ENCODE measurements at regions not wholly inside any gene's neighbourhood (a gene's known extent, or its start where the extent isn't known, plus 50 kb on each side); places are given as distances from the start of the nearest gene placed in this dataset.

GRCh38 chr9:89797937-89798455 is 193.2 kb downstream of the GADD45G start:
- Histone ChIP-seq H3K27me3 (ENCODE audit: insufficient read depth, low read length) (no peaks in the 10 kb centered on the region), H3K36me3 (ENCODE audit: control insufficient read depth in 1 of 2, insufficient read depth in 2 of 2, low read length in 2 of 2) (no peaks in the 10 kb centered on the region), H3K14ac (ENCODE audit: low read length) (peak overlapping the region; percentile 65), H3K9me3 (ENCODE audit: insufficient read depth, low read depth, low read length) (no peaks in the 10 kb centered on the region), H2BK120ac (ENCODE audit: insufficient read depth, low read length, poor library complexity) (peak overlapping the region; percentile 81), H3K23ac (ENCODE audit: low read length) (no peak overlapping the region), H3K79me2 (ENCODE audit: control insufficient read depth, insufficient read depth, low read length, poor library complexity) (peaks cover 2% of the 10 kb centered on the region), H4K12ac (ENCODE audit: low read depth, low read length) (no peak overlapping the region), H2AK5ac (ENCODE audit: low read length) (no peak overlapping the region), H2BK5ac (ENCODE audit: low read depth, low read length, poor library complexity) (peak overlapping the region; percentile 37), H4K91ac (ENCODE audit: low read depth, low read length) (peak overlapping the region; percentile 75), H3K4ac (ENCODE audit: low read depth, low read length) (no peak overlapping the region), H3K4me2 (ENCODE audit: low read length) (no peak overlapping the region), H4K8ac (ENCODE audit: low read depth, low read length) (peak overlapping the region; percentile 48), H2AFZ (ENCODE audit: insufficient read depth, low read length, poor library complexity) (no peak overlapping the region), H3K4me1 (ENCODE audit: control insufficient read depth in 1 of 2, insufficient read depth in 2 of 2, low read length in 2 of 2) (peaks cover 31 to 43% of the 10 kb centered on the region in 2 experiments), H3K18ac (ENCODE audit: low read length) (peak overlapping the region; percentile 0), H3K79me1 (ENCODE audit: low read length) (peaks cover 43% of the 10 kb centered on the region), H3K27ac (ENCODE audit: low read depth, low read length) (no peak overlapping the region), H2BK12ac (ENCODE audit: low read length) (no peak overlapping the region), H3K9ac (ENCODE audit: low read length) (no peak overlapping the region), H3K4me3 (ENCODE audit: low read depth, low read length) (no peak overlapping the region)
- no peak for DNase-seq
- no CpG with 5 or more reads among the region's 8 CpGs for WGBS (ENCODE audit: extremely low coverage, insufficient coverage, insufficient read length)

- H3K14ac ChIP-seq (ENCODE audit: low read length), result peak overlapping the region; percentile 65
- H4K8ac ChIP-seq (ENCODE audit: low read depth, low read length), result peak overlapping the region; percentile 48
- H3K36me3 ChIP-seq (ENCODE audit: control insufficient read depth in 1 of 2, insufficient read depth in 2 of 2, low read length in 2 of 2), result no peaks in the 10 kb centered on the region
- peak overlapping the region; percentile 22 for H3K4ac ChIP-seq (ENCODE audit: low read depth, low read length)
- WGBS (ENCODE audit: extremely low coverage, insufficient coverage, insufficient read length), result no CpG with 5 or more reads among the region's 4 CpGs
- H3K23ac ChIP-seq (ENCODE audit: low read length), result no peak overlapping the region
- peak overlapping the region; percentile 57 for H3K18ac ChIP-seq (ENCODE audit: low read length)
- no peak overlapping the region for H3K4me2 ChIP-seq (ENCODE audit: low read length)
- H2AFZ ChIP-seq (ENCODE audit: insufficient read depth, low read length, poor library complexity), result no peak overlapping the region
- peaks cover 29 to 43% of the 10 kb centered on the region in 2 experiments for H3K4me1 ChIP-seq (ENCODE audit: control insufficient read depth in 1 of 2, insufficient read depth in 2 of 2, low read length in 2 of 2)
- peak overlapping the region; percentile 11 for H2AK5ac ChIP-seq (ENCODE audit: low read length)
- DNase-seq, result no peak
- peak overlapping the region; percentile 81 for H2BK120ac ChIP-seq (ENCODE audit: insufficient read depth, low read length, poor library complexity)
- H3K79me2 ChIP-seq (ENCODE audit: control insufficient read depth, insufficient read depth, low read length, poor library complexity), result peaks cover 2% of the 10 kb centered on the region
- no peak overlapping the region for H3K9ac ChIP-seq (ENCODE audit: low read length)
- peaks cover 41% of the 10 kb centered on the region for H3K79me1 ChIP-seq (ENCODE audit: low read length)
- peak overlapping the region; percentile 37 for H2BK5ac ChIP-seq (ENCODE audit: low read depth, low read length, poor library complexity)
- H3K27ac ChIP-seq (ENCODE audit: low read depth, low read length), result peak overlapping the region; percentile 13
- H3K27me3 ChIP-seq (ENCODE audit: insufficient read depth, low read length), result no peaks in the 10 kb centered on the region
- H2BK12ac ChIP-seq (ENCODE audit: low read length), result peak overlapping the region; percentile 12
- H4K12ac ChIP-seq (ENCODE audit: low read depth, low read length), result no peak overlapping the region
- peak overlapping the region; percentile 75 for H4K91ac ChIP-seq (ENCODE audit: low read depth, low read length)
- H3K9me3 ChIP-seq (ENCODE audit: insufficient read depth, low read depth, low read length), result no peaks in the 10 kb centered on the region
- H3K4me3 ChIP-seq (ENCODE audit: low read depth, low read length), result no peak overlapping the region
Observed at GRCh38 chr9:89798547-89799120, 193.8 kb downstream of the GADD45G start.

- no peak overlapping the region for H3K9ac ChIP-seq (ENCODE audit: low read length)
- H3K36me3 ChIP-seq (ENCODE audit: control insufficient read depth in 1 of 2, insufficient read depth in 2 of 2, low read length in 2 of 2), result no peaks in the 10 kb centered on the region
- H3K4ac ChIP-seq (ENCODE audit: low read depth, low read length), result peak overlapping the region; percentile 1
- peak; percentile 84 to 87 for DNase-seq
- H3K79me2 ChIP-seq (ENCODE audit: control insufficient read depth, insufficient read depth, low read length, poor library complexity), result peaks cover 2% of the 10 kb centered on the region
- no peak overlapping the region for H3K4me3 ChIP-seq (ENCODE audit: low read depth, low read length)
- H3K4me2 ChIP-seq (ENCODE audit: low read length), result no peak overlapping the region
- peak overlapping the region; percentile 58 for H2AK5ac ChIP-seq (ENCODE audit: low read length)
- peak overlapping the region; percentile 85 for H4K8ac ChIP-seq (ENCODE audit: low read depth, low read length)
- H3K14ac ChIP-seq (ENCODE audit: low read length), result peak overlapping the region; percentile 83
- peak overlapping the region; percentile 95 for H2BK120ac ChIP-seq (ENCODE audit: insufficient read depth, low read length, poor library complexity)
- H4K12ac ChIP-seq (ENCODE audit: low read depth, low read length), result no peak overlapping the region
- peaks cover 29 to 43% of the 10 kb centered on the region in 2 experiments for H3K4me1 ChIP-seq (ENCODE audit: control insufficient read depth in 1 of 2, insufficient read depth in 2 of 2, low read length in 2 of 2)
- peak overlapping the region; percentile 76 for H3K18ac ChIP-seq (ENCODE audit: low read length)
- peak overlapping the region; percentile 79 for H2BK12ac ChIP-seq (ENCODE audit: low read length)
- H3K79me1 ChIP-seq (ENCODE audit: low read length), result peaks cover 41% of the 10 kb centered on the region
- H3K9me3 ChIP-seq (ENCODE audit: insufficient read depth, low read depth, low read length), result no peaks in the 10 kb centered on the region
- H2AFZ ChIP-seq (ENCODE audit: insufficient read depth, low read length, poor library complexity), result no peak overlapping the region
- no peak overlapping the region for H3K23ac ChIP-seq (ENCODE audit: low read length)
- peak overlapping the region; percentile 89 for H4K91ac ChIP-seq (ENCODE audit: low read depth, low read length)
- no peaks in the 10 kb centered on the region for H3K27me3 ChIP-seq (ENCODE audit: insufficient read depth, low read length)
- H2BK5ac ChIP-seq (ENCODE audit: low read depth, low read length, poor library complexity), result peak overlapping the region; percentile 85
- whole genome bisulfite sequencing (ENCODE audit: extremely low coverage, insufficient coverage, insufficient read length), result no CpG with 5 or more reads among the region's 7 CpGs
- H3K27ac ChIP-seq (ENCODE audit: low read depth, low read length), result peak overlapping the region; percentile 75
Observed at GRCh38 chr9:89799221-89799620, 194.4 kb downstream of the GADD45G start.

- Histone ChIP-seq H3K79me1 (ENCODE audit: low read length) (peaks cover 38% of the 10 kb centered on the region), H3K4me3 (ENCODE audit: low read depth, low read length) (no peak overlapping the region), H2AK5ac (ENCODE audit: low read length) (no peak overlapping the region), H2BK120ac (ENCODE audit: insufficient read depth, low read length, poor library complexity) (peak overlapping the region; percentile 95), H3K4ac (ENCODE audit: low read depth, low read length) (peak overlapping the region; percentile 1), H3K4me2 (ENCODE audit: low read length) (peak overlapping the region; percentile 19), H3K23ac (ENCODE audit: low read length) (no peak overlapping the region), H2BK12ac (ENCODE audit: low read length) (peak overlapping the region; percentile 79), H2BK5ac (ENCODE audit: low read depth, low read length, poor library complexity) (peak overlapping the region; percentile 85), H3K4me1 (ENCODE audit: control insufficient read depth in 1 of 2, insufficient read depth in 2 of 2, low read length in 2 of 2) (peaks cover 28 to 43% of the 10 kb centered on the region in 2 experiments), H2AFZ (ENCODE audit: insufficient read depth, low read length, poor library complexity) (no peak overlapping the region), H3K27me3 (ENCODE audit: insufficient read depth, low read length) (no peaks in the 10 kb centered on the region), H3K79me2 (ENCODE audit: control insufficient read depth, insufficient read depth, low read length, poor library complexity) (peaks cover 2% of the 10 kb centered on the region), H4K12ac (ENCODE audit: low read depth, low read length) (no peak overlapping the region), H3K14ac (ENCODE audit: low read length) (peak overlapping the region; percentile 83), H3K27ac (ENCODE audit: low read depth, low read length) (peak overlapping the region; percentile 75), H3K36me3 (ENCODE audit: control insufficient read depth in 1 of 2, insufficient read depth in 2 of 2, low read length in 2 of 2) (no peaks in the 10 kb centered on the region), H4K91ac (ENCODE audit: low read depth, low read length) (peak overlapping the region; percentile 89), H4K8ac (ENCODE audit: low read depth, low read length) (peak overlapping the region; percentile 85), H3K18ac (ENCODE audit: low read length) (no peak overlapping the region), H3K9ac (ENCODE audit: low read length) (no peak overlapping the region), H3K9me3 (ENCODE audit: insufficient read depth, low read depth, low read length) (no peaks in the 10 kb centered on the region)
- WGBS (ENCODE audit: extremely low coverage, insufficient coverage, insufficient read length), result no CpG with 5 or more reads among the region's 3 CpGs
- peak; percentile 77 to 89 for DNase-seq
Observed at GRCh38 chr9:89799766-89800165, 195.0 kb downstream of the GADD45G start.
